ENCODE measurements at regions not wholly inside any gene's neighbourhood (a gene's known extent, or its start where the extent isn't known, plus 50 kb on each side); places are given as distances from the start of the nearest gene placed in this dataset.

- DNase-seq, result no peak
Measured at GRCh38 chr7:22622116-22622785, 104.7 kb upstream of the IL6 start.

DNA sequence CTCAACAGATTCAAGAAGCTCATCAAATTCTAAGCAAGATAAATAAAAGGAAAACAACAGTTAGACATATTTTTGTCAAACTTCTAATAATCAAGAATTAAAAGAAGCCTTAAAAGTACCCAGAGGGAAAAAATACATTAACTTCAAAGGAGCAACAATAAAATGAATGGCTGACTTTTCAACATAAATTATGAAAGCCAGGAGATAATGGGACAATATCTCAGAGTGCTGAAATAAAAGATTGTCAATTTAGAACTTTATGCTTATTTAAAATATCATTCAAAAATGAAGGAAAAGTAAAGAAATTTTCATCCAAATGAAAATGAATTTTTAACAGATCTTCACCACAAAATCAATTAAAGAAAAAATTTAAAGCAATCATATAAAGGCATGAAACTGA is 108.5 kb upstream of the IL6 start:
- DNase-seq, result no peak

DNA sequence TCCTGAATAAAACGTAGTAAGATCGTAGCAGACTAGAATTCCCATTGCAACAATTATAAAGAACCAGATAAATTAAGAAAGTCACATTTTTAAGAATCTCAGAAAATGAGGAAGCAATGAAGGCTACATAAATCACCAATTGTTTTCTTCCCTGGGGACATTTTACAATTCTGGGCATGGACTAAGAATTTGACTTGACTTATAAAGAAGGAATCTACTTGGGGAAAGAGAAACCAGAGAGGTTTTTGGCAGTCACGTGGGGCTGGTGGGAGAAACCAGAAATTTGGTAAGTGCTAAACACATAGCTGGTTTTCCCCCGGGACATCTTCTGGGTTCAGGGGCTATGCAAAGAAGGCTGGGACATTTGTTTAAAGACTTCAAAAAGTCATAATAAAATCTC is 109.8 kb upstream of the IL6 start:
- no peak for DNase-seq

DNA sequence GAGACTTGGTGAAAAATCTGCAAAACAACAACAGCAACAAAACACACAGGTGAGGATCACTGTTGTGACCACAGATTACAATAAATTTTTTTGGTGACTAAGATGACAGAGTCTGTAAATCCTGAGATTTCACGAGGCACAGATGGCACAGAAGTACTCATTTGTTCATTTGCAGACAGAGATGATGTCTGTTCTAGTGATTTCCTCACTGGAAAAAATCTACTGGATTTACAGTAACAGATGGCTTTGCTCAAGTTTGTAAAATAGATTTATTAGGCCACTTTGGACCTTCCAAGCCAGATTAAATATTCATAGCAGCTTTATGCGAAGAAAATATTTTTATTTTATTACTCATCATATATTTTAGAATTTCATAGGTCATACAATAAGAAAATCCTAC is 113.5 kb upstream of the IL6 start:
- peak; percentile 28 for DNase-seq

- DNase-seq, result no peak
Measured at GRCh38 chr7:22612776-22613175, 112.8 kb upstream of the STEAP1B start.

- DNase-seq, result no peak
Measured at GRCh38 chr7:22611758-22612079, 111.7 kb upstream of the STEAP1B start.

DNA sequence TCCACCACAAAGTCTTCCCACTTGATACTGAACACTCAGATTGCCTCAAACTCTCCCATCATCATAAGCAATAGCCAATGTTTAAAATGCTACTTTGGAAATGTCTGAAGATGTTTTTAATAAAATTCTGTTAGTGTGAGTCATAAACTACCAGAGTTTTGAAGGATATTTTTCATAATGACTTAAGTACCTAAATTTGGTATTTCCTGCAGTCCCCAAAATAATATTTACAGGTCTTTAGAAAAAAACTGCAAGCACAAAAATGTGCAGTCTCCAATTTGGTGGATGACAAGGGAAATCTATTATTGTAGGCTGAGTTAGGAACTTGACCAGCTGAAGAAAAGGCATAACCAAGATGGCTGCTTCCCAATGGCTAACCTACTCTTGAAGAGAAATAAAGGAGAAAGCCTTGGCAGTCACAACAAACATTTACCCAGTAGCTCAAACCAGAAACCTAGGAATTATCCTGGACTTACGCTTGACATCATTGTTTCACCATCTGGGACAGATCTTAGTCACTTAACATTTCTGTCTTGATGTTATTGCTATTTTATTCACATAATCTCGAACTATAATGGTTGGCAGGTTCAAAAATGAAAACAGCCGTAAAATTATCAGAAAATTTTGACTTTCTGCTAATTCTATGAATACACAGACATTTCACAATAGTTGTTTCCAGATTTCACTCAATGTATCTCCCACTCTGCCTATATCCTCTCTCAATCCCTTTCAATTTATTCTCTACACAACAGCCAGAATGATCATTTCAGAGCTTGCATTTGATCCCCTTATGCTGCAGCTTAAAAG is 111.2 kb upstream of the STEAP1B start:
- DNase-seq, result no peak

- DNase-seq, result no peak
Measured at GRCh38 chr7:22610263-22610662, 110.3 kb upstream of the STEAP1B start.

GRCh38 chr7:22607180-22607579 is 107.2 kb upstream of the STEAP1B start:
- DNase-seq, result no peak

DNA sequence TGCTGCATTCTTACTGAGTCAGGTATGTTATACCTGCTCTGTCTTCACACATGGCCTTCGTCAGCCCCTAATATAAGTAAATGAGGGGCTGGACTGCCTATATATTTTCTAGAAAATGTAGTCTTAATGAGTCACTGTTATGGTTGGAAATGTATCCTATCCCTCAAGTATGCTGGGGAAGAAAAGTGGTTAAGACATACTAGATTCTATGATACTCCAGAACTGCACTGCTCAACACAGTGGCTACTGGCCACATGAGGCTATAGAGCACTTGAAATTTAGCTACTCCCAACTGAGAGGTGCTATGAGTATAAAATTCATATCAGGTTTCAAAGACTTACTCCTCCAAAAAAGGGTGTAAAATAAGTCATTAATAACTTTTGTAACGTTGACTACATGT is 104.3 kb upstream of the STEAP1B start:
- no peak for DNase-seq

DNA sequence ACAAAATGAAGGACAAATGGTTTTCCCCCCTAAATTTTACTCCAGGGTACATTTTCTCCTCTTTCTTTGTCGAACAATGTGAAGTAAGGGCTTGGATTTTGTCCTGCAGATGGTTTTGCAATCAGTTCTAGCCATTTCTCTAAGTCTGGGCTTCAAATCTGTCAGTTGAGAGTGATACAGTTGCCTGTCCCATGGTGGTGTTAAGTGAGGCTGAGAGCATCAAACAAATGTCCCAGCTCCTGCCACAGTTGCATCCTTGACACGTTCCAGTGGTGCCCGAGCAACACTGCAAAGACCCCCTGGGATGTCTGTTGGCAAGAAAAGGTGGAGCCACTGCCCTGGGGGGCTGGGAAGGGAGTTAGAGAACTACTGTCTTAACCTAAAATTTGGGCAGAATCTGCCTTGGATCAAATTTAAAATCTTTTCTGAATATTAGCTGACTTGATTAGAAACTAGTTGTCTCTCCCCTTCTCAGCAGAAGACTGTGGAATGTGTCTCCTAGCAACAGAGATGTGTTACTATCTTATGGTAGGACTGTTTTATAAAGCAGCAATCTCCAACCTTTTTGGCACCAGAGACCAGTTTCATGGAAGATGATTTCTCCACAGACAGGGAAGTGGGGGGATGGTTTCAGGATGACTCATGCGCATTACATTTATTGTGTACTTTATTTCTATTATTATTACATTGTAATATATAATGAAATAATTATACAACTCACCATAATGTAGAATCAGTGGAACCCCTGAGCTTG is 102.0 kb upstream of the STEAP1B start:
- no peak for DNase-seq

DNA sequence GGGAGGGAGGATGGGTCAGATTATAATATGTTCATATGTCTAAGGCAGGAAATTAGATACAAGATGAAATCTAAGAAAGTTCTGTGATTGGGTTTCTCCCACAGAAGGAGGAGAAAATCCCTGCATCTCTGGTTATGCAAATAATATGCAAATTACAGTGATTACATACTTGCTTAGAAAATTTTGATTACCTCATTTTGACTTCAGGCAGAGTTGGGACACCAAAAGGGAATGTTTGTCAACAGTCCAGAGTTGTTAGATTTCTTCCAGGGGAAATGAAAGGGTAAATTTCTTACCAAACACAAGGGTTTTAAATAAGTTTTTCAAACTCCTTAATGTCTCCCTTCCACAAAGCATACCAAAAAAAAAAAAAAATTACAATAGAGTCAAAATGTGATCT is 101.4 kb upstream of the STEAP1B start:
- no peak for DNase-seq

DNA sequence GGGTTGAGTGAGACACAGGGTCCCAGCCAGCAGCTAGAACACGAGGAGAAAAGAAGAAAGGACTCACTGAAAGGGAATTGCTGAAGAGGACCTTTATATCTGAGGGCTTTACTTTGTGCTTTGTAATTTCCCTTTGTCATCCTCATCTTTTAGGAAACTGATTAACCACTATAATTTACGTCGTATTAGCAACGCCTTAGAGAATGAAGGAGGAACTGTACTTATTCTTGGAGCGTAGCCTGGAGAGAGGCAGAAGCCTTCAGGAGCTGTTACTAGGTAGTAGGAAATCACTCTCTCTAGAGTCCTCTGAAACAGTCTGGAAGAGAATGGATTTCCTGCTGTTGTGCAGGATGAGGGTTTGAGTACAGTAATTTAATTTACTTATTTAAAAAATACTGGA is 101.0 kb upstream of the STEAP1B start:
- DNase-seq, result no peak

GRCh38 chr7:22598318-22598920 is 98.4 kb upstream of the STEAP1B start:
- DNase-seq, result no peak

DNA sequence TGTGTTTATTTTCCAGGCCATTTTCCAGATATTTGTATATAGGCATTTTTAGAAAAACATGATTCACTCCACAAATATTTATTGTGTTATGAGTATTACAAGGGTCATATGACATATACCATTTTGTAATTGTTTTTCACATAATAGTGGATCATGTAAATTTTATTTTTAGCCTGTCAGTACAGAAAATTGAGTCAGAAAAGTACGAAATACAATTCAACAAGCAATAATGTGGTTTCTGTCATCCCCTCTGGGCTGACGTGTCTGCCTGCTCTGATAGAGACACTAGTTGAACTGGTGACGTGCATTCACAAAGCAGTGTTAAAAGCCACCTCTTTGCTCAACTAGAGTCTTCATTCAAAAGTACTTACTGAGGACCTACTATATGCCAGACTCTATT is 97.9 kb upstream of the STEAP1B start:
- DNase-seq, result no peak

GRCh38 chr7:22596763-22597400 is 96.9 kb upstream of the STEAP1B start:
- DNase-seq, result no peak

DNA sequence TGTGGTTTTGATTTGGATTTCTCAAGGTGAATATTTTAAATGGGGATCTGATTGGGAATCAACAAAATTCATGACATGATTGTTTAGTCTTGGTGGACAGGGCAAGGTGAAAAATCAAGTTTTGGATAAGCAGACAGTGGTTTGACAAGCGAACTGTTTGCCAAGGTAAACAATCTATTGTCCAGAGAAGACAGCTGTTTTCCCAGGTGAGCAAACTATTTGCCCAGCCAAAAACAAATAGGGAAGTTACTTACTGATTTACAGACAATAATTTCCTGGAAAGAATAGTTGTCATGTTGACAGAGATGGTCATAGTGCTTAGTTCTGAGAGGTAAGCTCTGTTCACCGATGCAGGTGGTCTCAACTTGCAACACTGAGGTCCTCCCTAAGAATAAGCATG is 94.0 kb upstream of the STEAP1B start:
- no peak for DNase-seq

DNA sequence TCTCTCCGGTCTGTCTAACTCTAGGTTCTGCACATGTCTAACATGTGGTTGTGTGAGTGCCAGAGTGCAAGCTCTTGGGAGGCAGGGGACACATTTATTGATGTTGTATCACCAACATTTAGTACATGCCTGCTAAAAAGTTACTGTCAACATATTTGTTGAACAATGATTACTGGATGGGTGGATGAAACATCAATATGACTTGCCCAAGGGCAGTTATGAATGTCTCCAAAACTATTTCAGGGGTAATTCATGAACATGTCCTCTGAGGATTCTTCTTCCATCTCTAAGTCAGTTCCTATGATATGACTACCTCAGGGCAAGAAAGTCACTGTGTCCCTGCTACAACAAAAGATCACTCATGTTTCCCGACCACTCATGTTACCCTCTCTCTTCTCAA is 91.3 kb upstream of the STEAP1B start:
- DNase-seq, result no peak

GRCh38 chr7:22589641-22590201 is 89.7 kb upstream of the STEAP1B start:
- DNase-seq, result peak; percentile 49

GRCh38 chr7:22588351-22588750 is 88.4 kb upstream of the STEAP1B start:
- no peak for DNase-seq

GRCh38 chr7:22587322-22587721 is 87.3 kb upstream of the STEAP1B start:
- DNase-seq, result no peak

- no peak for DNase-seq
Measured at GRCh38 chr7:22586786-22587140, 86.8 kb upstream of the STEAP1B start.

Data from left kidney (tissue), 1 donor.